Neuron (in vitro differentiated cells): ENCODE measurements at regions not wholly inside any gene's neighbourhood (a gene's known extent, or its start where the extent isn't known, plus 50 kb on each side); places are given as distances from the start of the nearest gene placed in this dataset.

Source experiments
- H2AFZ ChIP-seq: one replicate; pipeline ENCODE4 v1.6.1; 2013; ENCODE audit warnings: low read depth, mild to moderate bottlenecking, inconsistent platforms, low read length, moderate library complexity
- H3K27me3 ChIP-seq: one replicate; pipeline ENCODE4 v1.6.1; 2013; ENCODE audit warnings: low read length; ENCODE audit not compliant: insufficient read depth
- H3K36me3 ChIP-seq: one replicate; pipeline ENCODE4 v1.6.1; 2013; ENCODE audit warnings: low read length; ENCODE audit not compliant: insufficient read depth
- H3K4me1 ChIP-seq: one replicate; pipeline ENCODE4 v1.6.1; 2013; ENCODE audit warnings: low read length; ENCODE audit not compliant: insufficient read depth
- H3K4me3 ChIP-seq: 2 replicates; pipeline ENCODE4 v1.5.1; 2013; ENCODE audit warnings: mild to moderate bottlenecking, low read length, moderate library complexity
- H3K9me3 ChIP-seq: one replicate; pipeline ENCODE4 v1.6.1; 2013; ENCODE audit warnings: low read length

- no peak overlapping the region for H2AFZ ChIP-seq
- H3K36me3 ChIP-seq, result no peaks in the 10 kb centered on the region
- no peaks in the 10 kb centered on the region for H3K4me1 ChIP-seq
- no peaks in the 10 kb centered on the region for H3K27me3 ChIP-seq
- no peaks in the 10 kb centered on the region for H3K9me3 ChIP-seq
- H3K4me3 ChIP-seq, result no peak overlapping the region
These were observed 85.0 kb upstream of the KRR1 start for GRCh38 chr12:75596406-75596805.

DNA sequence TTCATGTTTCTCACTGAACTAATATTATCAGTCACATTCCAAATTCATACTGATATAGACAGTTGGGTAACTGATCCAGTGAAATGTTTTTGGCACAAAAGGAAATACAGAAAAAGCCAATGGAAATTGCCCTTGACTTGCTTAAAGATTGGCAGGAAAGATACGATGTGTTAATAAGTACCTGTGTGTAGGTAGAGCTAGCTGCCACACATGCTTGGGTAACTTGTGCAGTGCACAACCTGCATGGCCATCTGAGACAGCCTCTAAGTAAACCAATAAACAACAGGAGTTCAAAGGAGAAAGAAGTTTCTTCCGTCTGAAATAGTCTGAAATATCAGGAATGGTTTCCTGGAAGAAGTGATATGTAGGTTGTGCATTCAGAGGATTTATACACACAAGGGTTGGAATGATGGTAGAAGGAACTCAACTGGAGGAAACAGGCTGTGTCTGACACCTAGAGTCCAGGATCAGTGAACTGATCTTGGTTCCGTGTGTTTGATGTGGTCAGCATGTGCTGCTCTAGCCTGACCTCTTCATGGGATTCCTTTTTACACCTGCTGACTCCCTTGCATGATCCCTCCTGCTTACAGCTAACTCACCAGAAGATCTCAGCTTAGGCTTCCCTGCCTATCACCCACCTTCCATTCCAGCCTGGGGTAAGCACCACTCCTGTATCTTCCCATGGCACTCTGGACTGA lies 81.4 kb upstream of the KRR1 start:
- no peaks in the 10 kb centered on the region for H3K27me3 ChIP-seq
- H2AFZ ChIP-seq, result no peak overlapping the region
- H3K36me3 ChIP-seq, result no peaks in the 10 kb centered on the region
- H3K9me3 ChIP-seq, result no peaks in the 10 kb centered on the region
- H3K4me1 ChIP-seq, result no peaks in the 10 kb centered on the region
- H3K4me3 ChIP-seq, result no peak overlapping the region

DNA sequence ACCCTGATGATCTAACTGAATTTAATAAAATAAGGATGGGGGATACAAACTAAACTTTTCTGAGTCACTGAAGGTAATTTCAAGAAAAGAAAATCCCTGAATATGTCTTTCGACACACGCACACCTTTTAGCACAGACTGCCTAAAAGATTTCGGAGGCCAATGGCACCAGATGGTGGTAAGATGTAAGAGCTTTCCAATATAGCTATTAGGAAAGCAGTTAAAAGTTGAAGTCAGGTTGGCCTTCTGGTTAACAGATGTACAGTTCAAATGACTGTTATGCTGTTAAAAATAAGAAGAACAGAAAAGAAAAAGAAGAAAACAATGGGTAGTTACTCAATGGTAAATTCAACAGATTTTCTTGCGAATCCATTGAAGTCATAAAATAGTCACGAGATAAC lies 80.7 kb upstream of the KRR1 start:
- Histone ChIP-seq H3K36me3 (no peaks in the 10 kb centered on the region), H3K9me3 (no peaks in the 10 kb centered on the region), H3K4me1 (no peaks in the 10 kb centered on the region), H3K4me3 (no peak overlapping the region), H3K27me3 (no peaks in the 10 kb centered on the region), H2AFZ (no peak overlapping the region)

DNA sequence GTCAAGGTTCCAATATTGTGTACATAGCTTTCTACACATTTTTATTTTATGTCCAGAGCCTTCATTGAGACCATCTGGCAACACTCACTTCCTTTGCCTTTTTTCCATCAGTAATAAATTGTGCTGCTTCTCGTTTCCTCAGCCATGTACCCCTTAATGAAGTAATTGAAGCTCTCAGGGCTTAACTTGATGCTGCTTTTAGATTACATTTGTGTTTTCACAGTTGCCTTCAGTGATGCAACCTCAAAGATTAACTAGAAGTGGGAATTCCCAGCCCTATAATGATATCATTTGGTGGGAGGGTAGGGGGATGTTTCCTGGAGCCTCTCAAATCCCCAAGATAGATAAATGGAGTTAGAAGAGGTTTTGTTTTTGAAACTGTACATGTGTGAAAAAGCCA lies 80.2 kb upstream of the KRR1 start:
- no peaks in the 10 kb centered on the region for H3K27me3 ChIP-seq
- H3K36me3 ChIP-seq, result no peaks in the 10 kb centered on the region
- no peaks in the 10 kb centered on the region for H3K9me3 ChIP-seq

GRCh38 chr12:75589801-75590200 lies 78.4 kb upstream of the KRR1 start:
- H3K4me1 ChIP-seq, result no peaks in the 10 kb centered on the region
- no peak overlapping the region for H2AFZ ChIP-seq
- H3K27me3 ChIP-seq, result no peaks in the 10 kb centered on the region
- H3K9me3 ChIP-seq, result no peaks in the 10 kb centered on the region
- H3K36me3 ChIP-seq, result no peaks in the 10 kb centered on the region
- no peak overlapping the region for H3K4me3 ChIP-seq

More for the DNA sequence above, 80.2 kb upstream of the KRR1 start:
- no peaks in the 10 kb centered on the region for H3K4me1 ChIP-seq
- no peak overlapping the region for H3K4me3 ChIP-seq
- no peak overlapping the region for H2AFZ ChIP-seq

DNA sequence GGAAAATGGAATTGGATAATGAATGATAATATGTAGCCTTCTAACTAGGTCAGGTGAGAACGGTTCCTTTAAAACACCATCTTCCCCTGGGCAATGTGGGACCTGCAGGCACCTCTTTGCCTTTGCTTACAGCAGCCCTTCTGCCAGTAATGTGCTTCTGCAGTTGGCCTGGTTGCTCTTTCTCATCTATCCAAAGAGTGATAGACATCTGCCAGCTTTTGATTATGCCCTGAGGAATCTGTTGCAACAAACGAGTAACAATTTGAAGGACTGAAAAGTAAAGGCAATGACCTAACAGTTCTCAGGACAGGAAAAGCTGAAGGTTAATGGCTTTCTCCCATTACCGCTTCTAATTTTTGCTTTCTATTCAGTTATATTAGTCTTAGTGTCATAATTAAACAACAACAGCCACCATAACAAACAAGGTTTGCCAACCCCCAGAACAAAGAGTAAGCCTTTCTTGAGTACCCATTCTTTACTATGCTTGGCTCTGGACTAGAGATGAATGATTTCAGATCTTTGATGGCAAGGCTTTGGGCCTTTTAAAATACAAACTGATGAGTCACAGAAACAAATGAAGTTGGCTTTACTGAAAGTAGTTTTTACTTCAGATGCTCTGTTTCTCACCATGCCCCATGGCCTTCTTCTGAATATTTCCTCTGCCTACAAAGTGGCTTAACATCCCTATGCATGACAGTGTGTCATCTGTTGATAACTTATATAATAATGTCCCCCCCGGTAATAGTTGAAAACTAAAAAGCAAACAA lies 76.1 kb upstream of the KRR1 start:
- Histone ChIP-seq H3K4me3 (no peak overlapping the region), H3K9me3 (no peaks in the 10 kb centered on the region), H3K4me1 (no peaks in the 10 kb centered on the region), H3K27me3 (no peaks in the 10 kb centered on the region), H2AFZ (no peak overlapping the region), H3K36me3 (no peaks in the 10 kb centered on the region)

- Histone ChIP-seq H3K27me3 (no peaks in the 10 kb centered on the region), H3K4me1 (no peaks in the 10 kb centered on the region)
These were observed 73.9 kb upstream of the KRR1 start for GRCh38 chr12:75585330-75585729.

GRCh38 chr12:75583355-75583754 lies 71.9 kb upstream of the KRR1 start:
- H3K36me3 ChIP-seq, result no peaks in the 10 kb centered on the region
- no peaks in the 10 kb centered on the region for H3K4me1 ChIP-seq
- H3K4me3 ChIP-seq, result no peak overlapping the region
- H3K9me3 ChIP-seq, result no peaks in the 10 kb centered on the region
- no peaks in the 10 kb centered on the region for H3K27me3 ChIP-seq
- H2AFZ ChIP-seq, result no peak overlapping the region

More at GRCh38 chr12:75585330-75585729, 73.9 kb upstream of the KRR1 start:
- Histone ChIP-seq H3K9me3 (no peaks in the 10 kb centered on the region), H3K36me3 (no peaks in the 10 kb centered on the region), H3K4me3 (no peak overlapping the region), H2AFZ (no peak overlapping the region)

GRCh38 chr12:75581515-75581914 lies 70.1 kb upstream of the KRR1 start:
- H3K4me1 ChIP-seq, result no peaks in the 10 kb centered on the region
- H3K9me3 ChIP-seq, result no peaks in the 10 kb centered on the region
- H2AFZ ChIP-seq, result no peak overlapping the region
- no peaks in the 10 kb centered on the region for H3K36me3 ChIP-seq
- H3K27me3 ChIP-seq, result no peaks in the 10 kb centered on the region
- no peak overlapping the region for H3K4me3 ChIP-seq

GRCh38 chr12:75579552-75579951 lies 68.1 kb upstream of the KRR1 start:
- Histone ChIP-seq H2AFZ (no peak overlapping the region), H3K9me3 (no peaks in the 10 kb centered on the region), H3K4me1 (no peaks in the 10 kb centered on the region), H3K4me3 (no peak overlapping the region), H3K27me3 (no peaks in the 10 kb centered on the region), H3K36me3 (no peaks in the 10 kb centered on the region)

DNA sequence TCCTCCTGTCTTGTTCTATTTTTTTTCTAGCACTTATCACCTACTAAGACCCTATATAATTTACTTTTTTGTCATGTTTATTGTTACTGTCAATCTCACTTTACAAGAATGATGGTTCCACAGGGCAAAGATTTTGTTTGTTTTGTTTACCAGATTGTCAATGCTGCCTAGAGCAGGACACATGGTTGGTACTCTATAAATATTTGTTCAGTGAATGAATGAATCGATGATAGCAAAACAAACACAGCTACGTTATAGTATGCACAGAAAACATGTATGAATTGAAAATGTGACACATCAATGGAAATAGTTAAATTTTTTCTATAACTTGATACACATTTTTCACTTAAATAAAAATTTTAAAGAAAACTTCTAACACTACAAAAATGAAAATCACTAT lies 67.1 kb upstream of the KRR1 start:
- Histone ChIP-seq H3K4me3 (no peak overlapping the region), H3K27me3 (no peaks in the 10 kb centered on the region), H3K9me3 (no peaks in the 10 kb centered on the region), H3K4me1 (no peaks in the 10 kb centered on the region), H3K36me3 (no peaks in the 10 kb centered on the region), H2AFZ (no peak overlapping the region)

DNA sequence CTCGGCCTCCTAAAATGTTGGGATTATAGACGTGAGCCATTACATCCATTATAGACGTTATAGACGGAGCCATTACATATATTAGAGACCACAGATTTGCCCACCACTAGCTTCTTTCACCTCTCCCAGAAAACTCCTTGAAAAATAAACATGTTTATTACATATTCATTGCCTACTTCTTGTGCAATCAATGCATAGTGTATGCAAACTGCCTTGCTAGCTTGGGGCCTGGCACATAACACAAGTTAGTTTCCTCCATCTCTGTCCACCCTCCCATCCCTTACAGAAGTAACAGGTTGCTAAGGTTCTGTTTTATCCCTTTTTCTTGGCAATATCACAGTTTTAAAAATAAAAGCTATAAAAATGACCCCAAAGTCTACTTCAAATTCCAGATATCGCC lies 66.4 kb upstream of the KRR1 start:
- H2AFZ ChIP-seq, result no peak overlapping the region
- no peaks in the 10 kb centered on the region for H3K9me3 ChIP-seq

GRCh38 chr12:75571656-75572205 lies 60.3 kb upstream of the KRR1 start:
- H3K4me1 ChIP-seq, result peaks cover 19% of the 10 kb centered on the region
- H3K4me3 ChIP-seq, result no peak overlapping the region
- H3K9me3 ChIP-seq, result no peaks in the 10 kb centered on the region
- no peak overlapping the region for H2AFZ ChIP-seq
- H3K36me3 ChIP-seq, result no peaks in the 10 kb centered on the region
- H3K27me3 ChIP-seq, result no peaks in the 10 kb centered on the region

More for the DNA sequence above, 66.4 kb upstream of the KRR1 start:
- H3K36me3 ChIP-seq, result no peaks in the 10 kb centered on the region
- H3K27me3 ChIP-seq, result no peaks in the 10 kb centered on the region
- H3K4me3 ChIP-seq, result no peak overlapping the region
- H3K4me1 ChIP-seq, result no peaks in the 10 kb centered on the region
